Endothelial cell of umbilical vein (primary cell): ENCODE measurements at regions not wholly inside any gene's neighbourhood (a gene's known extent, or its start where the extent isn't known, plus 50 kb on each side); places are given as distances from the start of the nearest gene placed in this dataset.

Experiments used
- BruUV-seq: library from RNA; stranded (reverse); fragments of 400-500 nt; replicated peaks from 2 replicates; lab custom pipeline; 2021; lab: Mats Ljungman, UMichigan
- CTCF ChIA-PET: fragments of 300-600, 350-600 bp; sonication (Branson Sonifier 250); formaldehyde crosslinking; loops from one replicate; lab custom pipeline; 2021; ENCODE audit warnings: antibody characterized with exemption, inconsistent platforms; lab: Charles Lee
- POLR2A ChIA-PET: fragments of 300-600, 350-600 bp; sonication (Branson Sonifier 250); formaldehyde crosslinking; loops from one replicate; lab custom pipeline; 2021; ENCODE audit warnings: antibody characterized with exemption, inconsistent platforms; lab: Charles Lee
- DNase-seq: peaks from one replicate; pipeline ENCODE4 v3.0.0-alpha.2; 2011; ENCODE audit warnings: low read depth, low spot score
- FAIRE-seq: peaks from 2 replicates; lab custom pipeline; 2011; peaks lifted over from hg19 to GRCh38; lab: Jason Lieb, UNC
- H2AFZ ChIP-seq: 2 replicates; pipeline ENCODE4 v1.6.0; 2012; ENCODE audit warnings: low read depth, low read length, control low read depth, inconsistent platforms
- H3K27ac ChIP-seq: 2 replicates; pipeline ENCODE4 v1.5.1; 2011; ENCODE audit warnings: low read depth, mild to moderate bottlenecking, control low read depth, low read length, moderate library complexity; ENCODE audit not compliant: insufficient read depth
- H3K27me3 ChIP-seq, 2 experiments: 2 replicates each; pipeline versions ENCODE4 v1.6.0 to v1.6.1; 2011; ENCODE audit warnings: low read length in 2 of 2, mixed read lengths in 1 of 2; ENCODE audit not compliant: control insufficient read depth in 2 of 2, insufficient read depth in 2 of 2
- H3K36me3 ChIP-seq, 2 experiments: 2 replicates in 1 of 2; 3 replicates in 1 of 2; pipeline ENCODE4 v1.5.1; 2011; ENCODE audit warnings: low read length in 2 of 2, mild to moderate bottlenecking in 1 of 2, moderate library complexity in 1 of 2; ENCODE audit not compliant: control insufficient read depth in 2 of 2, insufficient read depth in 2 of 2; ENCODE audit errors: extremely low read depth in 1 of 2
- H3K4me1 ChIP-seq: 3 replicates; pipeline ENCODE4 v1.5.1; 2011; ENCODE audit warnings: mild to moderate bottlenecking, low read length; ENCODE audit not compliant: control insufficient read depth, insufficient read depth; ENCODE audit errors: extremely low read depth
- H3K4me2 ChIP-seq: 2 replicates; pipeline ENCODE4 v1.6.1; 2011; ENCODE audit warnings: low read length, control low read depth, mixed read lengths; ENCODE audit not compliant: insufficient read depth
- H3K4me3 ChIP-seq, 3 experiments: fragments of 200-600 bp in 1 of 3; sonication (generic), shearing (Covaris generic) in 1 of 3; replicated peaks in 1 of 3; 2 replicates each; pipeline ENCODE4 v1.5.1; 2011 to 2016; ENCODE audit warnings: control low read depth in 3 of 3, low read length in 3 of 3, mild to moderate bottlenecking in 2 of 3, inconsistent platforms in 1 of 3, low read depth in 1 of 3, moderate library complexity in 1 of 3; ENCODE audit not compliant: insufficient read depth in 1 of 3
- H3K79me2 ChIP-seq: 2 replicates; pipeline ENCODE4 v1.6.0; 2012; ENCODE audit warnings: low read length, inconsistent platforms; ENCODE audit not compliant: control insufficient read depth, insufficient read depth
- H3K9ac ChIP-seq: replicated peaks from 2 replicates; pipeline ENCODE3; 2011; ENCODE audit warnings: low read length, control low read depth; ENCODE audit not compliant: insufficient read depth; ENCODE audit errors: extremely low read depth
- H3K9me1 ChIP-seq: replicated peaks from 3 replicates; pipeline ENCODE4 v1.6.0; 2011; ENCODE audit warnings: mild to moderate bottlenecking, low read length; ENCODE audit not compliant: control insufficient read depth, insufficient read depth; ENCODE audit errors: extremely low read depth
- H3K9me3 ChIP-seq: replicated peaks from 2 replicates; pipeline ENCODE4 v1.5.1; 2012; ENCODE audit warnings: low read length, inconsistent platforms; ENCODE audit not compliant: control insufficient read depth, insufficient read depth
- H4K20me1 ChIP-seq: replicated peaks from 2 replicates; pipeline ENCODE3; 2011; ENCODE audit warnings: mild to moderate bottlenecking, low read length; ENCODE audit not compliant: control insufficient read depth, insufficient read depth; ENCODE audit errors: extremely low read depth
- EZH2 ChIP-seq: IDR thresholded peaks from 2 replicates; pipeline ENCODE4 v1.6.1; 2012; ENCODE audit warnings: borderline replicate concordance, low read depth, mild to moderate bottlenecking, moderate library complexity, low read length, inconsistent platforms; ENCODE audit not compliant: severe bottlenecking
- FOS ChIP-seq: IDR thresholded peaks from 2 replicates; pipeline ENCODE4 v1.6.1; 2011; ENCODE audit warnings: mild to moderate bottlenecking, low read length, moderate library complexity, borderline replicate concordance; ENCODE audit not compliant: insufficient read depth
- JUN ChIP-seq: IDR thresholded peaks from 2 replicates; pipeline ENCODE4 v1.6.1; 2011; ENCODE audit warnings: borderline replicate concordance, low read depth; ENCODE audit not compliant: insufficient read length, insufficient read depth
- MYC ChIP-seq: IDR thresholded peaks from one replicate; pipeline ENCODE4 v1.6.1; 2011; ENCODE audit warnings: mild to moderate bottlenecking, low read depth, low read length
- POLR2AphosphoS5 ChIP-seq: IDR thresholded peaks from 2 replicates; pipeline ENCODE4 v1.6.1; 2012; ENCODE audit warnings: low read depth, mild to moderate bottlenecking, control low read depth, low read length, moderate library complexity; ENCODE audit not compliant: insufficient read depth
- dilution Hi-C: fragments of 300-500 bp; cut with MboI; formaldehyde crosslinking; loops from one replicate; pipeline ENCODE4 v1.15.0; 2019; ENCODE audit warnings: low sequenced_read_pairs; ENCODE audit not compliant: extremely low pct_ligation_motif_present
- intact Hi-C: fragments of 100-400 bp; cut with micrococcal nuclease; formaldehyde crosslinking; loops from one replicate; pipeline ENCODE4 v1.10.0; 2022
- TF ChIP-seq, protein P1 (sequence below), 2 donors: IDR thresholded peaks; 1 replicate in 1 of 2; 2 replicates in 1 of 2; pipeline ENCODE4 v1.5.1; 2011; ENCODE audit warnings: low read length in 2 of 2, mild to moderate bottlenecking in 2 of 2, moderate library complexity in 2 of 2, control low read depth in 1 of 2, inconsistent platforms in 1 of 2, low read depth in 1 of 2; ENCODE audit not compliant: insufficient read depth in 1 of 2; ENCODE audit errors: extremely low read depth in 1 of 2

DNA sequence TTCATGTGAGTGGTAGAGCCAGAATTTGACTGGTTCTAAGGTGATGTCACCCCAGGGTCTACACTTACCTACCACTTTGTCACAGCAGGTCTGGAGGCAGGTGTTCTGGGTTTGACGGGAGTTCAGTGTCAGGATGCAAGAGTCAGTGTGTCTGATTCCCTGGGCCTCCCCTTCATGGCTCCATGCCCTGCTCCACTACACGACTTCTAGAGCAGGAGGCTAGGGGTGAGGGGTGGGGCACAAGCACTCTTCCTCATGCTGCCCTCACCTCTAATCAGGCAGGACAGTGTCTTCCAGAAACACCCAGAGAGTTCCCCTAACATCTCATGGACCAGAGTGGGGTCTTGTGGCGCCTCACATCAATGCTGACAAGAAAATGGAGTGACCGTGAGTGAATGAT lies 118.2 kb downstream of the CDC5L start:
- Histone ChIP-seq H4K20me1 (no peaks in the 10 kb centered on the region), H3K9ac (no peak overlapping the region), H3K9me1 (no peaks in the 10 kb centered on the region), H3K4me3 (no peak overlapping the region), H2AFZ (no peak overlapping the region), H3K79me2 (no peaks in the 10 kb centered on the region), H3K4me2 (no peak overlapping the region), H3K27me3 (peaks cover 2% of the 10 kb centered on the region in 2 experiments), H3K27ac (no peak overlapping the region), H3K36me3 (no peaks in the 10 kb centered on the region), H3K9me3 (no peaks in the 10 kb centered on the region), H3K4me1 (no peaks in the 10 kb centered on the region)
- dilution Hi-C loops, result no loop called here
- intact Hi-C loops, result no loop called here
- TF ChIP-seq, protein P1, sequence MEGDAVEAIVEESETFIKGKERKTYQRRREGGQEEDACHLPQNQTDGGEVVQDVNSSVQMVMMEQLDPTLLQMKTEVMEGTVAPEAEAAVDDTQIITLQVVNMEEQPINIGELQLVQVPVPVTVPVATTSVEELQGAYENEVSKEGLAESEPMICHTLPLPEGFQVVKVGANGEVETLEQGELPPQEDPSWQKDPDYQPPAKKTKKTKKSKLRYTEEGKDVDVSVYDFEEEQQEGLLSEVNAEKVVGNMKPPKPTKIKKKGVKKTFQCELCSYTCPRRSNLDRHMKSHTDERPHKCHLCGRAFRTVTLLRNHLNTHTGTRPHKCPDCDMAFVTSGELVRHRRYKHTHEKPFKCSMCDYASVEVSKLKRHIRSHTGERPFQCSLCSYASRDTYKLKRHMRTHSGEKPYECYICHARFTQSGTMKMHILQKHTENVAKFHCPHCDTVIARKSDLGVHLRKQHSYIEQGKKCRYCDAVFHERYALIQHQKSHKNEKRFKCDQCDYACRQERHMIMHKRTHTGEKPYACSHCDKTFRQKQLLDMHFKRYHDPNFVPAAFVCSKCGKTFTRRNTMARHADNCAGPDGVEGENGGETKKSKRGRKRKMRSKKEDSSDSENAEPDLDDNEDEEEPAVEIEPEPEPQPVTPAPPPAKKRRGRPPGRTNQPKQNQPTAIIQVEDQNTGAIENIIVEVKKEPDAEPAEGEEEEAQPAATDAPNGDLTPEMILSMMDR (IDR thresholded peaks at IDR 0.05; ENCODE audit: extremely low read depth in 1 of 2, insufficient read depth in 1 of 2, low read depth in 1 of 2, low read length in 2 of 2), result no peak
- no peak for TF ChIP-seq EZH2
- TF ChIP-seq JUN, result no peak
- no peak for TF ChIP-seq MYC
- ChIA-PET CTCF (no interaction called here), POLR2A (no interaction called here)
- BruUV-seq, result no TSS peak
- FAIRE-seq, result no peak
- no peak for DNase-seq

DNA sequence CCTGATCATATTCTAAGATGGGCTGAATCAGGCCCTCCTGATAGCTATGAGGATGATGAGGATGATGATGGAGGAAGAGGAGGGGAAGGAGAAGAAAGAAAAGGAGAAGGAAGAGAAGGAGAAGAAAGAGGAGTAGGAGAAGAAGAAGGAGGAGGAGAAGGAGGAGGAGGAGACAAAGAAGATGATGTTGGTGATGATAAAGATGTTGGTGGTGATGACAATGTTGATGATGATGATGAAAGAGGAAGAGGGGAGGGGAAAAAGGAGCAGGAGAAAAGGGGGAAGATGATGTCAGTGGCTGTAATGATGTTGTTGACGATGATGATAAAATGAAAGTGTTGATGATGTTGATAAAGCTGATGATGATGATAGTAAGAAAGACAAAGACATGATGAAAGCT lies 119.5 kb downstream of the CDC5L start:
- BruUV-seq, result no TSS peak
- Histone ChIP-seq H2AFZ (no peak overlapping the region), H3K4me1 (no peaks in the 10 kb centered on the region), H3K79me2 (no peaks in the 10 kb centered on the region), H3K4me3 (no peak overlapping the region), H3K36me3 (no peaks in the 10 kb centered on the region), H3K9ac (no peak overlapping the region), H4K20me1 (no peaks in the 10 kb centered on the region), H3K9me3 (no peaks in the 10 kb centered on the region), H3K27me3 (peaks cover 0 to 2% of the 10 kb centered on the region in 2 experiments), H3K27ac (no peak overlapping the region), H3K4me2 (no peak overlapping the region), H3K9me1 (no peaks in the 10 kb centered on the region)
- no peak for TF ChIP-seq POLR2AphosphoS5
- no peak for TF ChIP-seq FOS
- TF ChIP-seq MYC, result no peak
- ChIA-PET POLR2A (no interaction called here), CTCF (interaction anchor here (0.9 kb wide), 1 partner anchor 9 kb away, joined by 3 read pairs; no protein-coding TSS in a partner anchor)
- intact Hi-C loops, result no loop called here
- DNase-seq (no peak), FAIRE-seq (no peak)
- dilution Hi-C loops, result no loop called here
